ENCODE measurements at regions not wholly inside any gene's neighbourhood (a gene's known extent, or its start where the extent isn't known, plus 50 kb on each side); places are given as distances from the start of the nearest gene placed in this dataset.

DNA sequence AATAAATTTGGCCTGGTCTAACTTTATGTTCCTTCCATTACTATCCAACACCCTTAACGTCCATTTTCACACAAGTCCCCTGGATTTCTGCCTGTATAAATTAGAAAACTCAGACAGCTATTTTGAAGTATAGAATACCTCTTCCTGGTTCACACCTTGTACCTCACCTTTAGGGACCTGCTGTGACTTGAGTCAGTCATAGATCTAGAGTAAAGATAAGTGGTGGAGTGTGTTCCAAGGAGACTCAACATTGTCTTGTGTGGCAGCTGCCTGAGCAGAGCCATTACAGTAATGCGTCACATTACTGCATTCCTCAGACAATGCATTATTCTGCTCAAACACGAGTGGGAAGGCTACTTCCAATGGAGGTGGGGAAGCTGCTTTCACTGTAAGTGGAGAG, 513.9 kb downstream of the ADRA2A start:
- no peak overlapping the region for H3K27ac ChIP-seq (ENCODE audit: low read depth in 1 of 3, low read length in 2 of 3)
- FAIRE-seq = no peak

DNA sequence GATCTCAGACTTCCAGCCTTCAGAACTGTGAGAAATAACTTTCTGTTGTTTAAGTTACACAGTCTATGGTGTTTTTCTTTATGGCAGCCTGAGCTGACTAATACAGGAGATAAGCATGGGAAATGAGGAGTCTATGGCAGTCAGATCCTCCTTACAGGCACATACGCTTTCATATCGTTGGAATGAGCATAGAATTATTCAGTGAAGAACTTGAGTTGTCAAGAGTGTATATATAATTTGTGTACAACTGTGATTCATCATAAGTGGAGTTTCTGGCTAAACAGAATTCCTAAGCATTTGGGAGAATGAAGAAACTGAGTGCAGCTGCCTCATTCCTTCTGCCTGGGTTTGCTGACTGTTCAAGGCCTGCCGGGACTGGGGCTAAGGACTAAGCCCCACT, 516.7 kb downstream of the ADRA2A start:
- FAIRE-seq (no peak), DNase-seq (no peak)
- no peak overlapping the region for H3K4me3 ChIP-seq (ENCODE audit: low read depth in 1 of 3, low read length in 3 of 3)
- H3K27me3 ChIP-seq (ENCODE audit: control insufficient read depth in 3 of 3, insufficient read depth in 3 of 3, low read length in 3 of 3) = no peaks in the 10 kb centered on the region
- WGBS, 3 donors = 78 to 81% (median 78%) methylated on average over 3 of the region's 3 CpGs
- no peaks in the 10 kb centered on the region for H3K36me3 ChIP-seq (ENCODE audit: control insufficient read depth in 3 of 3, insufficient read depth in 2 of 3, low read depth in 1 of 3, low read length in 3 of 3)
- no peak overlapping the region for H3K27ac ChIP-seq (ENCODE audit: low read depth in 1 of 3, low read length in 2 of 3)
- H3K4me1 ChIP-seq (ENCODE audit: control insufficient read depth in 3 of 3, insufficient read depth in 2 of 3, low read depth in 1 of 3, low read length in 2 of 3) = no peaks in the 10 kb centered on the region
- H3K9me3 ChIP-seq (ENCODE audit: control insufficient read depth in 2 of 2, insufficient read depth in 1 of 2, low read depth in 1 of 2, low read length in 1 of 2) = no peaks in the 10 kb centered on the region

More for the DNA sequence above, 513.9 kb downstream of the ADRA2A start:
- 29 to 66% (median 49%) methylated on average over 3 of the region's 3 CpGs for WGBS, 3 donors
- Histone ChIP-seq H3K9me3 (ENCODE audit: control insufficient read depth in 2 of 2, insufficient read depth in 1 of 2, low read depth in 1 of 2, low read length in 1 of 2) (no peaks in the 10 kb centered on the region), H3K4me1 (ENCODE audit: control insufficient read depth in 3 of 3, insufficient read depth in 2 of 3, low read depth in 1 of 3, low read length in 2 of 3) (no peaks in the 10 kb centered on the region), H3K27me3 (ENCODE audit: control insufficient read depth in 3 of 3, insufficient read depth in 3 of 3, low read length in 3 of 3) (no peaks in the 10 kb centered on the region), H3K4me3 (ENCODE audit: low read depth in 1 of 3, low read length in 3 of 3) (no peak overlapping the region), H3K36me3 (ENCODE audit: control insufficient read depth in 3 of 3, insufficient read depth in 2 of 3, low read depth in 1 of 3, low read length in 3 of 3) (no peaks in the 10 kb centered on the region)
- DNase-seq = no peak

- H3K36me3 ChIP-seq (ENCODE audit: control insufficient read depth in 3 of 3, insufficient read depth in 2 of 3, low read depth in 1 of 3, low read length in 3 of 3) = no peaks in the 10 kb centered on the region
- FAIRE-seq (no peak), DNase-seq (no peak)
- H3K27ac ChIP-seq (ENCODE audit: low read depth in 1 of 3, low read length in 2 of 3) = no peak overlapping the region
- 66 to 69% (median 66%) methylated on average over 3 of the region's 3 CpGs for WGBS, 3 donors
- no peaks in the 10 kb centered on the region for H3K4me1 ChIP-seq (ENCODE audit: control insufficient read depth in 3 of 3, insufficient read depth in 2 of 3, low read depth in 1 of 3, low read length in 2 of 3)
- no peak overlapping the region for H3K4me3 ChIP-seq (ENCODE audit: low read depth in 1 of 3, low read length in 3 of 3)
- no peaks in the 10 kb centered on the region for H3K9me3 ChIP-seq (ENCODE audit: control insufficient read depth in 2 of 2, insufficient read depth in 1 of 2, low read depth in 1 of 2, low read length in 1 of 2)
- no peaks in the 10 kb centered on the region for H3K27me3 ChIP-seq (ENCODE audit: control insufficient read depth in 3 of 3, insufficient read depth in 3 of 3, low read length in 3 of 3)
Observed at GRCh38 chr10:111595173-111595572, 518.3 kb downstream of the ADRA2A start.

GRCh38 chr10:111598433-111599059, 521.7 kb downstream of the ADRA2A start:
- 18 to 34% (median 23%) methylated on average over 6 of the region's 6 CpGs for WGBS, 3 donors
- Histone ChIP-seq H3K27ac (ENCODE audit: low read depth in 1 of 3, low read length in 2 of 3) (no peak overlapping the region), H3K27me3 (ENCODE audit: control insufficient read depth in 3 of 3, insufficient read depth in 3 of 3, low read length in 3 of 3) (no peaks in the 10 kb centered on the region), H3K4me1 (ENCODE audit: control insufficient read depth in 3 of 3, insufficient read depth in 2 of 3, low read depth in 1 of 3, low read length in 2 of 3) (no peaks in the 10 kb centered on the region), H3K9me3 (ENCODE audit: control insufficient read depth in 2 of 2, insufficient read depth in 1 of 2, low read depth in 1 of 2, low read length in 1 of 2) (no peaks in the 10 kb centered on the region), H3K4me3 (ENCODE audit: low read depth in 1 of 3, low read length in 3 of 3) (no peak overlapping the region), H3K36me3 (ENCODE audit: control insufficient read depth in 3 of 3, insufficient read depth in 2 of 3, low read depth in 1 of 3, low read length in 3 of 3) (no peaks in the 10 kb centered on the region)
- DNase-seq (peak; percentile 62 to 72), FAIRE-seq (no peak)

DNA sequence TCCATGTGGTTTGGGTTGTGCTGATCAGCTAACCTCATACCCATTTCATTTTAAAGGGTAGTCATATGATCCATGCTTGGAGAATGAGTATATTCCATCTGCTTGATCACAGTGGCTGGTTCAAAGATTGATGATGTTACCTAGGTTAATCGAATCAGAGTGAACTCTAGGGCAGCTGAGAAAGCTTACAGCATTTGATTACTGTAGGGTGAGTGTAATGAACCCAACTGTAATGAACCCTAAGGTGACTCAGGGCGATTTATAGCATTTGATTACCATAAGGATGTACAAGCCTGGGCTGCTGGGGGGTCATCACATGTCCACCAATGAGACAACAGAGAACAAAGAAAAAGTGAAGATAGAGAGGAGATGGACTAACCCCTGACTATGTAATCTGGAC, 523.1 kb downstream of the ADRA2A start:
- no peaks in the 10 kb centered on the region for H3K36me3 ChIP-seq (ENCODE audit: control insufficient read depth in 3 of 3, insufficient read depth in 2 of 3, low read depth in 1 of 3, low read length in 3 of 3)
- DNase-seq (no peak), FAIRE-seq (no peak)
- no peaks in the 10 kb centered on the region for H3K4me1 ChIP-seq (ENCODE audit: control insufficient read depth in 3 of 3, insufficient read depth in 2 of 3, low read depth in 1 of 3, low read length in 2 of 3)
- no peaks in the 10 kb centered on the region for H3K9me3 ChIP-seq (ENCODE audit: control insufficient read depth in 2 of 2, insufficient read depth in 1 of 2, low read depth in 1 of 2, low read length in 1 of 2)
- no peaks in the 10 kb centered on the region for H3K27me3 ChIP-seq (ENCODE audit: control insufficient read depth in 3 of 3, insufficient read depth in 3 of 3, low read length in 3 of 3)
- H3K27ac ChIP-seq (ENCODE audit: low read depth in 1 of 3, low read length in 2 of 3) = no peak overlapping the region
- H3K4me3 ChIP-seq (ENCODE audit: low read depth in 1 of 3, low read length in 3 of 3) = no peak overlapping the region
- WGBS, 3 donors = 56 to 73% (median 61%) methylated on average over 2 of the region's 2 CpGs

DNA sequence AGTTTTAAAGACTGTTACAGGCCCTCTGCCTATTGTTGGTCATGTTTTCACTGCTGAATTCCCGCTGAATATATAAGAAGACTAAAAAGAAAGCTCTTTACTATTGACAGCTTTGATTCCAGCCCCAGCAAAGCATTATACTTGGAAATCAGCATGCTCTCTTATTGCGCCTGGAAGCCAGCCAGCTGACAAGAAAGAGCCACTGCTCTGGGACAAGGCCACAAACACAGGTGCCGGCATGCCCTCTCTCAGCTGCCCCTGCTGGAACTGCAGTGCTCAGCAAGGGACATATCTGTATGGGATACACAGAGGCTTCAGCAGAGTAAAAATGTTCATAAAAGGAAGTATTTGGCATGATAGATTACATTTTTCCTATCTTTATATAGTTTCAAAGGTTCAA, 523.9 kb downstream of the ADRA2A start:
- WGBS, 3 donors = 45 to 60% (median 47%) methylated on average over 3 of the region's 3 CpGs
- no peak for FAIRE-seq
- peak in 1 of 2 donors; percentile 11 for DNase-seq
- Histone ChIP-seq H3K27ac (ENCODE audit: low read depth in 1 of 3, low read length in 2 of 3) (no peak overlapping the region), H3K9me3 (ENCODE audit: control insufficient read depth in 2 of 2, insufficient read depth in 1 of 2, low read depth in 1 of 2, low read length in 1 of 2) (no peaks in the 10 kb centered on the region), H3K4me1 (ENCODE audit: control insufficient read depth in 3 of 3, insufficient read depth in 2 of 3, low read depth in 1 of 3, low read length in 2 of 3) (no peaks in the 10 kb centered on the region), H3K36me3 (ENCODE audit: control insufficient read depth in 3 of 3, insufficient read depth in 2 of 3, low read depth in 1 of 3, low read length in 3 of 3) (no peaks in the 10 kb centered on the region), H3K4me3 (ENCODE audit: low read depth in 1 of 3, low read length in 3 of 3) (no peak overlapping the region), H3K27me3 (ENCODE audit: control insufficient read depth in 3 of 3, insufficient read depth in 3 of 3, low read length in 3 of 3) (no peaks in the 10 kb centered on the region)

- no peaks in the 10 kb centered on the region for H3K36me3 ChIP-seq (ENCODE audit: control insufficient read depth in 3 of 3, insufficient read depth in 2 of 3, low read depth in 1 of 3, low read length in 3 of 3)
- WGBS, 3 donors = 66 to 83% (median 68%) methylated on average over 1 of the region's 1 CpG
- no peak for DNase-seq
- no peaks in the 10 kb centered on the region for H3K9me3 ChIP-seq (ENCODE audit: control insufficient read depth in 2 of 2, insufficient read depth in 1 of 2, low read depth in 1 of 2, low read length in 1 of 2)
- no peak overlapping the region for H3K4me3 ChIP-seq (ENCODE audit: low read depth in 1 of 3, low read length in 3 of 3)
- no peak for FAIRE-seq
- no peak overlapping the region for H3K27ac ChIP-seq (ENCODE audit: low read depth in 1 of 3, low read length in 2 of 3)
- no peaks in the 10 kb centered on the region for H3K27me3 ChIP-seq (ENCODE audit: control insufficient read depth in 3 of 3, insufficient read depth in 3 of 3, low read length in 3 of 3)
- no peaks in the 10 kb centered on the region for H3K4me1 ChIP-seq (ENCODE audit: control insufficient read depth in 3 of 3, insufficient read depth in 2 of 3, low read depth in 1 of 3, low read length in 2 of 3)
Observed at GRCh38 chr10:111612273-111612672, 535.4 kb downstream of the ADRA2A start.

DNA sequence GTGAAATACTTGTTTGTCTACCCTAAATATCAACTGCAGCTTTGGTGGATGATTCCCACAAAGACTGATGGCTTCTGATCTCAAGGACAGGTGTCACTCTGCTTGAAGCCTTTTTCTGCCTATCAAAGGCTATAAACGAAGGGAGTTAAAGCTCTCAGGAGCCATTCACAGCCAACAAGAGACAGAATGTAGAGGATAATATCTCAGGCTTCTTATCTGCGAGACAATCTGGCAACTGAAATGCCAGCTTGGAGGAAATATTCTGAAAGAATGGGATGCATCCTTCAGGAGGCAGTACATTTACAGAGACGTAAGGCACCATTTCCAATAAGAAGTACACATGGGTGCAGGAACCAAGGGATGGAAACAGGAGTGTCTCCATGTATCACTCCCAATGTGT, 549.4 kb downstream of the GPAM start:
- WGBS, 3 donors = 63 to 75% (median 72%) methylated on average over 3 of the region's 3 CpGs

GRCh38 chr10:111646021-111646420, 537.5 kb downstream of the GPAM start:
- no peak for FAIRE-seq
- no peak for DNase-seq
- peaks cover 2 to 6% of the 10 kb centered on the region in 2 donors for H3K9me3 ChIP-seq (ENCODE audit: control insufficient read depth in 2 of 2, insufficient read depth in 1 of 2, low read depth in 1 of 2, low read length in 1 of 2)
- no peak overlapping the region for H3K4me3 ChIP-seq (ENCODE audit: low read depth in 1 of 3, low read length in 3 of 3)
- H3K36me3 ChIP-seq (ENCODE audit: control insufficient read depth in 3 of 3, insufficient read depth in 2 of 3, low read depth in 1 of 3, low read length in 3 of 3) = no peaks in the 10 kb centered on the region
- H3K27me3 ChIP-seq (ENCODE audit: control insufficient read depth in 3 of 3, insufficient read depth in 3 of 3, low read length in 3 of 3) = no peaks in the 10 kb centered on the region
- H3K27ac ChIP-seq (ENCODE audit: low read depth in 1 of 3, low read length in 2 of 3) = no peak overlapping the region
- no peaks in the 10 kb centered on the region for H3K4me1 ChIP-seq (ENCODE audit: control insufficient read depth in 3 of 3, insufficient read depth in 2 of 3, low read depth in 1 of 3, low read length in 2 of 3)
- WGBS, 3 donors = 79 to 88% (median 79%) methylated on average over 2 of the region's 2 CpGs

More for the DNA sequence above, 549.4 kb downstream of the GPAM start:
- no peak for DNase-seq
- Histone ChIP-seq H3K27me3 (ENCODE audit: control insufficient read depth in 3 of 3, insufficient read depth in 3 of 3, low read length in 3 of 3) (no peaks in the 10 kb centered on the region), H3K4me1 (ENCODE audit: control insufficient read depth in 3 of 3, insufficient read depth in 2 of 3, low read depth in 1 of 3, low read length in 2 of 3) (no peaks in the 10 kb centered on the region), H3K9me3 (ENCODE audit: control insufficient read depth in 2 of 2, insufficient read depth in 1 of 2, low read depth in 1 of 2, low read length in 1 of 2) (no peaks in the 10 kb centered on the region), H3K4me3 (ENCODE audit: low read depth in 1 of 3, low read length in 3 of 3) (no peak overlapping the region), H3K27ac (ENCODE audit: low read depth in 1 of 3, low read length in 2 of 3) (no peak overlapping the region), H3K36me3 (ENCODE audit: control insufficient read depth in 3 of 3, insufficient read depth in 2 of 3, low read depth in 1 of 3, low read length in 3 of 3) (no peaks in the 10 kb centered on the region)
- no peak for FAIRE-seq

Measured in small intestine (tissue), 7 donors.